ENCODE measurements at regions not wholly inside any gene's neighbourhood (a gene's known extent, or its start where the extent isn't known, plus 50 kb on each side); places are given as distances from the start of the nearest gene placed in this dataset.

GRCh38 chr4:75137302-75137701 is 204.4 kb downstream of the PARM1 start:
- no peak for TF ChIP-seq CTCF (IDR thresholded peaks at IDR 0.05)
- no peak for TF ChIP-seq EZH2 (IDR thresholded peaks at IDR 0.05; ENCODE audit: borderline replicate concordance, insufficient read depth, low read depth, low read length, poor library complexity, severe bottlenecking)
